T-helper 1 cell treated with Interleukin-12 subunit alpha and Interleukin-12 subunit beta and Interleukin-4 antibody, amounts not matched to agents 30 ng/mL and 1 ng/mL, for 36 hours (primary cell): ENCODE measurements at regions not wholly inside any gene's neighbourhood (a gene's known extent, or its start where the extent isn't known, plus 50 kb on each side); places are given as distances from the start of the nearest gene placed in this dataset.
"Not testable (repeated sequence)": the region's sequence is repeated elsewhere in the genome, so short reads cannot be mapped to it uniquely, and the experiment has no call there.

Experiments
- intact Hi-C: fragments of 100-400 bp; cut with micrococcal nuclease; formaldehyde crosslinking; loops from one replicate; pipeline ENCODE4 v1.15.1; 2024

DNA sequence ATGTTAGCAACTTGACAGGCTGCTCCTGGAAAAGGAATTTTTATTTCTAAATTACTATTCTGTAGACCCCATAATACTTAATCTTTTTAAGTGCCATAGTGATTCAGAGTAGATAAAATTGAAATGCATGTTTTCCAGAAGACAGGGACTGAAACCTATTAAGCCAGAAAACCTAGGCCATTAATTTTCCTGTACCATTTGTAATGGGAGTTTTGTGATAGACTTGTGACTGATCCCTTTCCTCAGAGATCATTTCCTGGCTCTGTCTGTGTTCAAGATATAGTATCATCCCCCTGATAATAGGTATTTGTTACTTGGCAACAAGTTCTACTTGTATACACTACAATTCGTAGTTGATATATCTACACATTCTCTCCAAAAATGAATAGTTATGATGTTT lies 1609.8 kb downstream of the AMY1C start:
- intact Hi-C loops, result no loop called here

DNA sequence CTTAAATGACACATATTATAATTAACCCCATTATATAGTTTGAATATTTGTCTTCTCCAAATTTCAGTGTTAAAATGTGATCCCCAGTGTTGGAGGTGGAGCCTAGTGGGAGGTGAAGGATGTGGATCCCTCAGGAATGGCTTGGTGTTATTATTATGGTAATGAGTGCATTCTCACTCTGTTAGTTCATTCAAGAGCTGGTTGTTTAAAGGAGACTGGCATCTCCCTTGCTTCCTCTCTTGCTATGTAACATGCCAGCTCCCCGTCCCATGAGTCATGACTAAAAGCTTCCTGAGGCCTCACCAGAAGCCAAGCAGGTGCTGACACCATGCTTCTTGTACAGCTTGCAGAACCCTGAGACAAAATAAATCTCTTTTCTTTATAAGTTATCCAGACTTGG lies 1612.7 kb downstream of the AMY1C start:
- intact Hi-C loops, result no loop called here

DNA sequence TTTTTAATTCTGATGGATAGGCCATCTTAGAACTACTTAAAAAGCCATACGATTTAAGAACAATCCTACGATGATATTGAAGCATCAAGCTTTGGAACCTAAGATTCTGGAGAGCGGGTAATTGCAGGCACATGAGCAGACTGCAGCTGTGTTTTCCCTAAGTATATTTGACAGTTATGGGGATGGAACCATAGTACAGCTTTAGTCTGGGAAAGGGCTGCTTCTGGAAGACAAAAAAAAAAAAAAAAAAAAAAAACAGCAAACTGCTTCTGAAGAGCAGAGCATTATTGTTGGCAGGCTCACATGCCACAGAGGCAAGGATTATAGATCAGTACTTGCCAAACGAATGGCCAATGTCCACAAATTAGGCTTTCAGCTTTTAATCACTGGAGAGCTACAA lies 1618.7 kb downstream of the AMY1C start:
- intact Hi-C loops, result no loop called here

DNA sequence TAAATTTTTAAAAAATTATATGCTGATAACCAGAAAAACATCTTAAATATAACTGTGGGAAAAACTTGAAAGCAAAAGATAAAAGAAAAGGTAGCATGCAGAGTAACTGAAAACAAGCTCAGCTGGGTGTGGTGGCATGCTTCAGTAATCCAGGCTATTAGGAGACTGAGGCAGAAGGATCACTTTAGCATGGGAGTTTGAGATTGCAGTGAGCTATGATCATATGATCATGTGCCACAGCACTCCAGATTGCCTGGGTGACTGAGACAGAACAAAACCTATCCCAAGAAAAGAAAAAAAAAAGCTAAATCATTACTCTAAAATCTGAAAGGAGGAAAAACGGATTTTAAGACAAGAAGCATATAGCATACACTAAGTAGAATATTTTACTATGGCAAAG lies 1624.0 kb downstream of the AMY1C start:
- intact Hi-C loops, result no loop called here

DNA sequence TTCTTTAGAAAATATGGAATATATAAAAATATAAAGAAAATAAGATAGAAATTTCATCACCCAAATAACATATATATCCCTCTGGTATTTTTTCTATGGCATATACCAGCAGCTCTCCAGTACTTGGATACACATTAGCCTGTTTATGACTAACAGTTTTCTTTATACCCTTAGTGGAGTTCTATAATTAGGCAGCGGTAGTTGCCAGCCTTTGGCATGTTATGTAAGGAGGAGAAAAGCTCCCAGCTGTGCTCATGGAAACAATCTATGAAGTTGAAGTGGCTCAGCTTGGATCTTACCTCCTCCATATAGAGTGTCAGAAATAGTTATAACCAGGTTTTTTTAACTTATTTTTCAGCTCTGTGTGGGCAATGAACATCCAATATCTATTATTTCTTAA lies 1636.8 kb downstream of the AMY1C start:
- intact Hi-C loops, result no loop called here

DNA sequence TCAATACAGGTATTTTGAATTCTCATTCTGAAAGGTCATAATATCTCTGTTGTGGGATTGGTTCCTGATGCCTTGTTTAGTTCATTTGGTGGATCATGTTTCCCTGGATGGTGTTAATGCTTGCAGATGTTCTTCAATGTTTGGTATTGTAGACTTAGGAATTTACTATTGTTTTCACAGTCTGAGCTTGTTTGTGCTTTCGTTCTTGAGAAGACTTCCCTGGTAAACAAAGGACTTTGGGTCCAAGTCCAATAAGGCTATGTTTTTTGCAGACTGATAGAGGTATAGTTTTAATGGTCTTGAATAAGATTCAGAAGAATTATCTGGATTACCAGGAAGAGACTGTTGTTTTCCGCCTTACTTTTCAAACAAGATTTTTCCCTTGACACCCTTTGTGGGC lies 1646.3 kb downstream of the AMY1C start:
- intact Hi-C loops, result no loop called here

DNA sequence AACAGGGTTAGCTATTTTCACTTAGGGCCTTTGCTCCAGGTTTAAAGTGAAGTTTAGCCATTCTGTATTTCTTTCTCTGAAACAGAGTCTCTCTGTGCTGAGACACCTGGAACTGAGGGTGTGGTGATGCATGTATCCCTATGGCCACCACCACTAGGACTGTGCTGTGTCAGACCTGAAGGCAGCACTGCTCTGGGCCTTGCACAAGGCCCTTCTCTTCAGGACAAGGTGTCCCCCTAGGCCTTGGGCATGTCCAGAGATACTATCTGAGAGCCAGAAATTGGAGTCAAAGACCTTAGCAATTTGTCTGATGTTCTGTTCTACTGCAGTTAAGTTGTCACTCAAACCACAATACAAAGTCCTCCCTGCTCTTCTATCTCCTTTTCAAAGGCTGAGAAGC lies 1649.2 kb downstream of the AMY1C start:
- intact Hi-C loops, result no loop called here

DNA sequence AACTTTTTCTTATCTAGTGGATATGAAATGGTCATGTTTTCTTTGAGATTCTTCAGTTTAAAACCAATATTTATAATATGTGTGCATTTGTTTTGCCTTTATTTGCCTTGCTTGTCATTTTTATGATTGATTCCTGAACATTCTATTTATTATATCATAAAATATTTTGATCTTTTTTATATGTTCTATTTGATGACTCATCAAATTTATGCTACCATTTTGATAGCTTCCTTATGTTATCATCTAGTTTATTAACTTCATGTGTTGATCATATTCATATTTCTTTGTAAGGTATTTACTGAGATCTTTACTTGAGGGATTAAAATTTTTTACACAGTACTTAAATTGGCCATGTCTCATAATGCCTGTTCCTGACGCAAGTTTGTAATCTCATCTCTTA lies 1650.0 kb downstream of the AMY1C start:
- intact Hi-C loops, result no loop called here

DNA sequence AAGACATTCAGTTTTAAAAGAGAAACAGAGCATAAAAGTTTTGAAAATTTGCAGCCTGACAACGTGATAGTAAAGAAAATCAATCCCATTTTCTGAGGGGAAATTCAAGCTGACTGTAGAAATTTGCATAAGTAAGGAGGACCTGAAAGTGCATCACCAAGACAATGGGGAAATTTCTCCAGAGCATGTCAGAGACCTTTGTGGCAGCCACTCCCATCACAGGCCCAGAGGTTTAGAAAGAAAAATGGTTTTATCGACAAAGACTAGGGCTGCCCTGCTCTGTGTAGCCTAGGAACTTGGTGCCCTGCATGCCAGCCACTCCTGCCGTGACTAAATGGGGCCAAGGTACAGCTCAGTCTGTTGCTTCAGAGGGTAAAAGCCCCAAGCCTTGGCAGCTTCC lies 1640.2 kb upstream of the PRMT6 start:
- intact Hi-C loops, result no loop called here

DNA sequence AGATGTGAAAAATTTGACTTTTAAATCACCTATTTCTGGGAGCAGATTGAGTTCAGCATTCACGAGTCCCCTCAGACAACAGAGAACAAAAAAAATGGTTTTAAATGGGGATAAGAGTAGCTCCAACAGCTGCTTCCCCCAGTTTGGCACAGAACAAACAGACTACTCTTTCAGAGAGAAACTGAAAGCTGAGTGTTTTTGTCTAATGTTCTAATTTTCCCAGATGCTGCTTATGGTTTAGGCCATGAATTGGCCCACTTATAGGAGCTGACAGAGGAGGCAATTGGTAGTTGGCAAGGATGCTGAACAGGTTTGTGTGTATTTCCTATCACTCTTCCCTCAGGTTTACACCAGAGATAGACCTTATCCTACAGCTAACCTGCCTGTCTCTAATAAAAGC lies 1637.4 kb upstream of the PRMT6 start:
- intact Hi-C loops, result no loop called here

DNA sequence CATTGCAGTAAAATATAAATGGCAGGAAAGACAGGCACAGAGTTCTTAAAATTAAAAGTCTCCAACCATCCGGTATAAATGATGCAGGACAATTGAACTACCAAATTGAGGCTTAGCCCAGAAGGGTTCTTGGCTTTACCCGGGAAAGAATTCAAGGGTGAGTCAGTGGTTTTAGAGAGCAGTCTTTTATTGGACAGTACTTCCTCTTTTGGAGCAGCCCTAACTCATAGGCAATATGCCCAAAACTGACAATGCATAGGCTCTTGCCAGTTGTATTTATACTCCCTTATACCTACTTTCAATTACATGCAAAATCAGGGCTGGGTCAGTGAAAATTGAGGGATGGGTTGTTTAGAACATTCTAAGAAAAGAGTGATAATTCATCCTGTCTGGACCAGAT lies 1628.9 kb upstream of the PRMT6 start:
- intact Hi-C loops, result no loop called here

DNA sequence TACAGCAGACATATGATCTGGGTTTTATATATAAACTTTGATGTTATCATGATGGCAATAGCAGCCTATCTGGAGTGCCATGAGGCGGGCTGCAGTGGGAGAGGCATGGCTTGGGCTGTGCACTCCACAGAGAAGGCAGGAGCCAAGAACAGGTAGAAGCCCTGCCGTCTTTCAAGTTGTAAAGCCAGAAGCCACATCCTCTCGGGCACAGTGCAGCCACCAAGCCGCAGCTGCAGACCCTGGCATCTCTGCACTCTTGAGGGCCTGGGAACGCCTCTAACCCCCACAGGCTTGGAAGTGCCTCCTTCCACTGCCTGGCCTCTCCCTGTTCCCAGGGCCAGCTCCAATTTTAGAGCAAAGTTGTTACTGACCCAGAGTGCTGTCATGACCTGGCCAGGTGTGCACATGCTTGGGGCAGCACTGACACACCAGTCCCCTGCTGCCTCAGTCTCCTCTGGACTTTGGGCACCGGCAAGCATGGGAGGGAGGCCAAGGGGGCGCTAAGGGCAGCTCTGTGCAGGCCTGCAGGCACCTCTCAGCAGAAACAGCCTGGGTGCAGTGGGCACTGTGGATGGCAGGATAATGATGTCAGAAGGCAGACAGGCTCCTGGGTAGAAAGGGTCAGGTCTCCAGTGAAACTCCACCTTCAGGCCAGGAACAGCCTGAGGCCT lies 1619.8 kb upstream of the PRMT6 start:
- intact Hi-C loops, result no loop called here

DNA sequence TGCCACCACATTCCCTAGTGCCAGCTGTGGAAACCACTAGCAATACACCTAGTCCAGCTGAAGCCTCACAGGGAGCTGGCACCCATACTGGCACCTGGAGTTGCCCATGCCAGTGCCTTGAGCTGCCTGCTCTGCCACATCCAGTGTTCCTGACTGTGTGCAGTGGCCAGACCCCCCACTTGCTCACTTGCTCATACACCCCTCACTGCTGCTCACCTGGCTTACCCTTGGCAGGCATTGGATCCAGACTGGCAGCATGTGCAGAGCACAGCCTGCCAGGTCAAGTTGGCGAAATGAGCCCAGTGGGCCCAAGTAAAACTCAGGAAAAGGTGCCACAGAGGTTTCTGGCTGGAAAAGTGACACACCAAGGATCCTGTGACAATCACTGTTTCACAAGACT lies 1618.6 kb upstream of the PRMT6 start:
- intact Hi-C loops, result no loop called here

DNA sequence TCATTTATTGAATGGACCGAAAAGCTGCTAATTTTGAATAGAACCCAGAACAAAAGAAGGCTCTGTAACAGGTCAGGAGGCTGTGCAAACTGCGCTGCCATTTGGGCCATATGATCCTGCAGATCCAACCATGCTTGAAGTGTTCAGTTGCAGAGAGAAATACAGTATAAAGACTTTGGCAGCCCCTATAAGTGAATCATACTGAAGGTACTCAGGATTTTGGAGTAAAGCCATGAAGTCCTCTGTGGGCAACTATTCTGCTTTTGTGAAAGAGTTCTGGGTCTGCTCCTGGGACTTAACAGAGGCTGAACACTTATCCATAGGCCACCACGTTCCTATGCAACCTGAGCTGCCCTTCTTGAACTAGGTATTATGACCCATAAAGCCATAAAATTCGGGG lies 1613.6 kb upstream of the PRMT6 start:
- intact Hi-C loops, result no loop called here

DNA sequence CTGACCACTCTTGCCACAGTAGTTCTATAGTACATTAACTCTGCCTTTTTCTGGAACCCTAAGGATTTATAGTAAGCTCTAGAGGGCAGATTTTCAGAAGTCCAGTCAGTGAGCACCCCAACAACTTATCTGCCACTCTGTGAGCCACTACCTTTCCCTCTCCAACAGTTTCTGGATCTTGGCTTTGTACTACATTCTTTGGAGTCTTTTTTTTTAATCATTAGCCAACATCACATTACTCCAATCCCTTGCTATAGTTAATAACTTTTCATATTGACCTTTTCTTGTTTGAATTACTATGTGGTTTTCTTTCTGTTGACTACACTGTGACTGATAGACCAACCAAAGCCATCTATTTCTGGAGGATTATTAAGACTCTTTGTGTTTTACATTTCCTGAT lies 1596.7 kb upstream of the PRMT6 start:
- intact Hi-C loops, result no loop called here

DNA sequence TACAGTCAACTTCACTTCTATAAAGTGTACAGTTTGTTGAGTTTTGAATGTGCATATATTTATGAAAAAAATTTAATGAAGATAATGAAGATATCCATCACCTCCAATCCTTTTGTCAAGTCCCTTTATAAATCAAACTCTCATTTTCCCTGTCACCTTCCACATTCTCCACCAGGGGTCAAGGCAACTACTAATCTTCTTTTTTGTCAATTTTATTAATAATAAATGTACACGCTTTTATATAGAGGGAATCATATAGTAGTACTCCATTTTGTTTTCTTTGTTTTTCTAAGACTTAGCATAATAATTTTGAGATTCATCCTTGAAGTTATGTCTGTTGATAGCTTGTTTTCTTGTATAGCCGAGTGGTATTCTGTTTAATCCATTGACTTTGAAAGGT lies 1594.2 kb upstream of the PRMT6 start:
- intact Hi-C loops, result no loop called here

DNA sequence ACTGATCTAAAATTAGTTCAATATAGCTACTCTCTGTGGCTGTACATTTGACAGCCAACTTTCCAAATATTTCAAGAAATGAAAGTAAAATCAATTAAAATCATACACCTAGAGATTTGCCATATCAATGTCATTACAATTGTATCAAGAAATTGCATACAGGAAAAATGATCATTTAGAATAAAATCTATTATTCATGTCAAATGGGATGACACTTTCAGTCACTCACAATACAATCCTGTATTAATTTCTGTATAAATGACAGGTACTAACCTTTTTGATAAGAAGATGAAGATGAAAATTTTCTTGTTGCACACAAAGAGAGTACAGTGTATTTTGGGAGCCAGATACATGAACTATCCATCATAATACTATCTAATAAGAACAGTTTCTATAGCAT lies 1588.9 kb upstream of the PRMT6 start:
- intact Hi-C loops, result no loop called here

DNA sequence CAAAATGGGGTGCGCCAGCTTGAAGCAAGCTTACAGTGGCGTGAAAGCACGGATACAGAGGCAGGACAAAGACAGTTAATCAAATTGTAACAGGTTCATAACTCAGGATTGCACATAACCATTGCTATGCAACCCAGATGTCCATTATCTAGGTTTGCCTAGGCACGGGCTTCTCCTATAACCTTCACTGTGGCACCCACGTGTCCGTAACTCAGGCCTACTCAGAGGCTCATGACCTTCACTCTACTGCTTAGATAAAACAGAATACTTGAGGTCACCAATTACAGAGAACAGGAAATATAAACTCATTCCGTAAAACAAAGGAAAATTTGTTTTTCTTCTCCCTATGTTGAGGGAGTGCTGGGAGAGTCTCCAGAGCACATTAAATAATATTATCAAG lies 1585.9 kb upstream of the PRMT6 start:
- intact Hi-C loops, result not testable (repeated sequence)

DNA sequence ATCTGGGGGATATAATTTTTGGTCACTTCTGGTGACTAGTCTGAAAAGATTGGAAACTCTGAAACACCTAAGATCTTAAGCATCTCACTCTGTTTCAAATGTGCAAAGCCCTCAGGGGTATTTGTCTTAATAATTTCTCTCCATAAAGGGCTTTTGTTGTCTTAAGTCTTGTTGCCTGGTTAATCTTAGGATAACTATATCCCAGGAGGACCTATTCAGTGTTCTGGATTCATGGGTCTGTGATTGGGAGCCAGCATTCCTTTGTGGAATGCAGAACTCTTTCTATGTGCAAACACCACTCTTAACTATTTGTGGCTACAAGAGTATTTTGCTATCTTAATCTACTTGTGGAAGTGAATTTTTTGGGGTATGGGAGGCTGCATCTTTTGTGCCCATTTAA lies 1573.0 kb upstream of the PRMT6 start:
- intact Hi-C loops, result no loop called here

DNA sequence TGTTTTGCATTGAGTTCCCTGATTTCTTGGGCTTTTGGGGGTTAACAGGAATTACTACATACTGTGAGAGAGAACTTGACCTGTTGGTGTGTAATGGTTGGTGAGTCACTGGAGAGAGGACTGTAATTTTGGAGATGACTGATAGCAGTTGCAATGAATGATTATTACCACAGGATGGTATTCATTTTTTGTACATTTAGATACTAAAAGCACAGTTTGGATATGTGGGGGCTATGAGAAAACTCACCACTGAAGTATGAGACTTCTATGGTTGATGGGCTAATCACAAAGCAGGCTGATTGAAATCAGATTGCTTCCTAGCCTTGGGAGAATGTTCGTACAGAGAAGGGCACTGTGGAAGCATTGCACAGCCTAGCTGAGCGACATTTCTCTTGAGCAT lies 1571.3 kb upstream of the PRMT6 start:
- intact Hi-C loops, result no loop called here

DNA sequence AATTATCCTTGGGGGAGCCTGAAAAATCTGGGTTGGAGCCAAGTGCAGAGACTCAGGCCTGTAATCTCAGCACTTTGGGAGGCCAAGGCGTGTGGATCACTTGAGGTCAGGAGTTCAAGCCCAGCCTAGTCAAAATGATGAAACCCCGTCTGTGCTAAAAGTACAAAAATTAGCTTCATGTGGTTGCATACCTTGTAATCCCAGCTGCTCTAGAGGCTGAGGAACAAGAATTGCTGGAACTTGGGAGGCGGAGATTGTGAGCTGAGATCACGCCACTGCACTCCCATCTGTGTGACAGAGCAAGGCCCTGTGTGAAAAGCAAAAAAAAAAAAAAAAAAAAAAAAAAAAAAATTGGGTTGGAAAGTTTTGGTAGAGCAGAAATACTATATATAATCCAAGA lies 1563.6 kb upstream of the PRMT6 start:
- intact Hi-C loops, result no loop called here

DNA sequence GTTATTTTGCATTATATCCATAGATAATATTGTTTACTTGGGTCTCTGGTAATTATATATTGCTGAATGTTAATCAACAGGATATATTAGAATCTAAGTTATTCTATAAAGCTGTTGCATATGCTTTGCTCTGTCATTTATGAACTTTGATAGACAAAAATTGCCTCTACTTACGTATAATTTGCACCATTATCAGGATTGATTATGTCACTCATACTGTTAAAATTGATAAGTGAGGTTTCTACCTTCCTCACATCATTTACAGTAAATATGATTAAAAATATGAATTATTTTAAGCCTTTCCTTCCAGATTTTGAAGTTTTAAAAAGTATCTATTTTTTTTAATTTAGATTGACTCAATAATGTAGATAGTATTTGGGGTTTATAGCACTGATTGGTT lies 1540.4 kb upstream of the PRMT6 start:
- intact Hi-C loops, result no loop called here

DNA sequence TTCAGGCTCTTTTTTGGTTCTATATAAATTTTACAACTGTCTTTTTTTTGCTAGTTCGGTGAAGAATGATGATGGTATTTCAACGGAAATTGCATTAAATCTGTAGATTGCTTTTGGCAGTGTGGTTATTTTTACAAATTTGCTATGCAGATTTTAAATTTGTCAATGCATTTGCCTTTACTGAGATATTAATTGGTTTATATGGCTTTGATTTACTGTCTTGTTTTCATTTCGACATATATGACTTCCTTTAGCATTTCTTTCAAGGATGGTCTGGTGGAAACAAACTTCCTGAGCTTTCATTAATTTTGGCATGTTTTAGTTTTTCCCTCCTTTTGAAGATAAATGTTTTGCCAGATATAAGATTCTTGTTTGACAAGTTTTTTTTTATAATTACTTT lies 1522.5 kb upstream of the PRMT6 start:
- intact Hi-C loops, result no loop called here

DNA sequence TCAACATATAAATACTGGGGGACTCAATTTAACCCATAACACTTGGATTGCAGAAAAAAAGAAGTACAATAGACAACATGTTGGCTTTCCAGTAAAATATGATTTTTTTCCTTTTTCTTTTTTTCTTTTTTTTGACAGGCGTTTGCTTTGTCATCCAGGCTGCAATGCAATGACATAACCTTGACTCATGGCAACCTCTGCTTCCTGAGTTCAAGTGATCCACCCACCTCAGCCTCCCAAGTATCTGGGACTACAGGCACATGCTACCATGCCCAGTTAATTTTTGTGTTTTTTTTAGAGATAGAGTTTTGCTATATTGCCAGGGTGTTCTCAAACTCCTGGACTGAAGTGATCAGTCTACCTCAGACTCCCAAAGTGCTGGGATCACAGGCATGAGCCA lies 1512.0 kb upstream of the PRMT6 start:
- intact Hi-C loops, result no loop called here
